Uterus (tissue), 3 donors: ENCODE measurements at regions not wholly inside any gene's neighbourhood (a gene's known extent, or its start where the extent isn't known, plus 50 kb on each side); places are given as distances from the start of the nearest gene placed in this dataset.

Source experiments
- DNase-seq, 2 donors: peaks; one replicate each; pipeline ENCODE4 v3.0.0-alpha.2; 2019 to 2020
- H3K27ac ChIP-seq, 2 donors: fragments of 200-600 bp; sonication (generic); 1 replicate in 1 of 2; 2 replicates in 1 of 2; pipeline ENCODE4 v1.5.1; 2016 to 2018
- H3K27me3 ChIP-seq, 2 donors: fragments of 200-600 bp; sonication (generic); one replicate each; pipeline ENCODE4 v1.5.1; 2018 to 2019; ENCODE audit warnings: control low read depth in 1 of 2
- H3K36me3 ChIP-seq, 2 donors: fragments of 200-600 bp; sonication (generic); one replicate each; pipeline ENCODE4 v1.5.1; 2019; ENCODE audit warnings: control low read depth in 1 of 2
- H3K4me1 ChIP-seq, 2 donors: fragments of 200-600 bp; sonication (generic); one replicate each; pipeline ENCODE4 v1.5.1; 2018 to 2019; ENCODE audit warnings: control low read depth in 1 of 2
- H3K4me3 ChIP-seq, 2 donors: fragments of 200-600 bp; sonication (generic); 1 replicate in 1 of 2; 2 replicates in 1 of 2; pipeline ENCODE4 v1.5.1; 2018 to 2019; ENCODE audit warnings: mild to moderate bottlenecking in 1 of 2
- H3K9me3 ChIP-seq, 2 donors: fragments of 200-600 bp; sonication (generic); one replicate each; pipeline ENCODE4 v1.5.1; 2019; ENCODE audit warnings: control low read depth in 1 of 2
- CTCF ChIP-seq, 4 experiments: fragments of 200-600 bp in 2 of 4; fragments of 450-650 bp in 2 of 4; sonication (generic) in 2 of 4; IDR thresholded peaks; one replicate each; pipeline ENCODE4 v1.5.1; 2016 to 2019; ENCODE audit warnings: antibody characterized with exemption in 4 of 4, mild to moderate bottlenecking in 2 of 4, moderate library complexity in 1 of 4
- POLR2A ChIP-seq, 2 donors: fragments of 450-650 bp; IDR thresholded peaks; one replicate each; pipeline ENCODE4 v1.6.1; 2016; ENCODE audit warnings: antibody characterized with exemption in 2 of 2, mild to moderate bottlenecking in 1 of 2, moderate library complexity in 1 of 2
- intact Hi-C: fragments of 100-400 bp; cut with DNase I; formaldehyde crosslinking; loops from one replicate; pipeline ENCODE4 v1.15.1; 2023; ENCODE audit warnings: low total_unique reads
- donor health status: DM: yes; HTN: yes; CAD: no.

- Histone ChIP-seq H3K27ac (no peak overlapping the region), H3K27me3 (no peaks in the 10 kb centered on the region), H3K9me3 (no peaks in the 10 kb centered on the region), H3K36me3 (no peaks in the 10 kb centered on the region), H3K4me1 (no peaks in the 10 kb centered on the region), H3K4me3 (no peak overlapping the region)
- TF ChIP-seq CTCF (IDR thresholded peaks at IDR 0.05) (no peak), POLR2A (IDR thresholded peaks at IDR 0.05) (no peak)
- no peak for DNase-seq
- intact Hi-C loops: no loop called here
These were observed 153.9 kb upstream of the PFKP start for GRCh38 chr10:2913474-2913873.

GRCh38 chr10:2910656-2911055 lies 156.7 kb upstream of the PFKP start:
- Histone ChIP-seq H3K36me3 (no peaks in the 10 kb centered on the region), H3K4me1 (no peaks in the 10 kb centered on the region), H3K9me3 (no peaks in the 10 kb centered on the region), H3K4me3 (no peak overlapping the region), H3K27ac (no peak overlapping the region), H3K27me3 (no peaks in the 10 kb centered on the region)
- intact Hi-C loops: no loop called here
- TF ChIP-seq POLR2A (IDR thresholded peaks at IDR 0.05) (no peak), CTCF (IDR thresholded peaks at IDR 0.05) (no peak)
- DNase-seq: no peak

GRCh38 chr10:2909921-2910320 lies 157.4 kb upstream of the PFKP start:
- Histone ChIP-seq H3K27me3 (no peaks in the 10 kb centered on the region), H3K4me1 (no peaks in the 10 kb centered on the region), H3K9me3 (no peaks in the 10 kb centered on the region), H3K36me3 (no peaks in the 10 kb centered on the region), H3K27ac (no peak overlapping the region), H3K4me3 (no peak overlapping the region)
- intact Hi-C loops: no loop called here
- DNase-seq: no peak
- no peak for TF ChIP-seq POLR2A (IDR thresholded peaks at IDR 0.05)
- TF ChIP-seq CTCF (IDR thresholded peaks at IDR 0.05): no peak

- no peak for TF ChIP-seq POLR2A (IDR thresholded peaks at IDR 0.05)
- TF ChIP-seq CTCF (IDR thresholded peaks at IDR 0.05): no peak
- no peaks in the 10 kb centered on the region for H3K27me3 ChIP-seq
- no peak overlapping the region for H3K27ac ChIP-seq
- no peaks in the 10 kb centered on the region for H3K4me1 ChIP-seq
- H3K36me3 ChIP-seq: no peaks in the 10 kb centered on the region
- no peaks in the 10 kb centered on the region for H3K9me3 ChIP-seq
- DNase-seq: no peak
- no peak overlapping the region for H3K4me3 ChIP-seq
- intact Hi-C loops: no loop called here
These were observed 158.3 kb upstream of the PFKP start for GRCh38 chr10:2908851-2909630.

- Histone ChIP-seq H3K4me3 (no peak overlapping the region), H3K36me3 (no peaks in the 10 kb centered on the region), H3K27me3 (no peaks in the 10 kb centered on the region), H3K9me3 (no peaks in the 10 kb centered on the region), H3K27ac (no peak overlapping the region), H3K4me1 (no peaks in the 10 kb centered on the region)
- TF ChIP-seq POLR2A (IDR thresholded peaks at IDR 0.05): no peak
- no peak for TF ChIP-seq CTCF (IDR thresholded peaks at IDR 0.05)
- intact Hi-C loops: no loop called here
- no peak for DNase-seq
These were observed 160.4 kb upstream of the PFKP start for GRCh38 chr10:2906974-2907373.
